Dermis microvascular lymphatic vessel endothelial cell (primary cell): ENCODE measurements at regions not wholly inside any gene's neighbourhood (a gene's known extent, or its start where the extent isn't known, plus 50 kb on each side); places are given as distances from the start of the nearest gene placed in this dataset.
"Not testable (repeated sequence)": the region's sequence is repeated elsewhere in the genome, so short reads cannot be mapped to it uniquely, and the experiment has no call there.

Experiments used
- DNase-seq, 2 donors: peaks; one replicate each; pipeline versions ENCODE4 v3.0.0 to v3.0.0-alpha.2; 2010; ENCODE audit warnings: low read depth in 2 of 2

GRCh38 chr5:67941614-67942401, 273.7 kb upstream of the PIK3R1 start:
- no peak for DNase-seq

DNA sequence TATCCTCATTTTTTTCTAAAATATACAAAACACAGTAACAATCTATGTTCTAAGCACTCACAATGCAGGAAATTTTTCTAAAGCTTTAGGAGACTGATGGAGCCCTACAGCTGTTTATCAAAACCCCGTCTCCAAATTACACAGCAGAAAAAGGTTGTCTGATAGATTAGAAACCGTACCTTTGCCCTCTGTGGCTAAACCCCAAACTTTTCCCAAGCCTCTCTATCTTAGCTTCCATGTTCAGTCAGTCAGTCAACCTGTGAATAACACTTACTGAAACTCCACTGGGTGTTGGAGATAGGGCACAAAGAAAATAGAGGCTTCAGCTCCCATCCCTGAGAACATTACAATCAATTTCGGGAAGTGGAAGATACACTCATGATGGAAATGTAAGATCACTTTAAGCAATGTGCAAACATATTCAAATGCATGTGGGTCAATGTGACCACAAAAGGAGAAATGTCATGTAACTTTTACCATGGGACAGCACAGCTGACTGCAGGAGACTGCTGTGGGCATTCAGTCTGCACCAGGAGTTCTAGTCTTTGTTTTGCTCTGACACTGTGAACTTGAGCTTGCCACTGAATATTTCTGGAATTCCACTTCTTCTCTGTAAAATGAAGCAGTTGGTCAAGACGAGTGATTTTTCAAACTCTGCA, 279.5 kb upstream of the PIK3R1 start:
- DNase-seq, result no peak

DNA sequence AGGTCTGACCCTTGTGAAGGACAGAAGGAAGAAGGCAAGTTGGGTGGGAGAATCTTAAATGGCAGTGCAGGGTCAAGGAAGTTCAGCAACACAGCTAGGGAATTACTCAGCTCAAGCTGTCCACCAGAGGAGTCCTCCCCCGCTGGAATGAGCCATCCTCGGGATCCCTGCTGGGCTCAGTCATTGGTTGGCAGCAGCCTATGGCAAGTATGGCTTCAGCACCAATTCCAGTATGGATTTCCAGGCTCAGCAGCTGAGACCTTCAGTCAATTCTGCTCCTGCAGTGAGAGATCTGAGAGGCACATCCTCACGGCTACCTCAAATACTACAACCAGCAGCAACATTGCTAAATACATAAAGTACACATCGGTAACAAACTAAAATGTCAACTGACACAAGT, 280.6 kb upstream of the PIK3R1 start:
- no peak for DNase-seq

GRCh38 chr5:67925511-67925910, 290.0 kb upstream of the PIK3R1 start:
- DNase-seq, result no peak

- no peak for DNase-seq
Measured at GRCh38 chr5:67921004-67921601, 294.5 kb upstream of the PIK3R1 start.

DNA sequence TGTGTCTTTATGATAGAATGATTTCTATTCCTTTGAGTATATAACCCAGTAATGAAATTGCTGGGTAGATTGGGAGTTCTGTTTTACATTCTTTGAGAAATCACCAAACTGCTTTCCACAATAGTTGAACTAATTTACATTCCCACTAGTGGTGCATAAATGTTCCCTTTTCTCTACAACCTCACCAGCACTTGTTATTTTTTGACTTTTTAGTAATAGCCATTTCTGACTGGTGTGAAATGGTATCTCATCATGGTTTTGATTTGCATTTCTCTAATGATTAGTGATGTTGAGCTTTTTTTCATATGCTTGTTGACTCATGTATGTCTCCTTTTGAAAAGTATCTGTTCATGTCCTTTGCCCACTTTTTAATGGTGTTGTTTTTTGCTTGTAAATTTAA, 296.0 kb upstream of the PIK3R1 start:
- DNase-seq, result not testable (repeated sequence)

GRCh38 chr5:67917561-67917960, 298.0 kb upstream of the PIK3R1 start:
- no peak for DNase-seq

- peak; percentile 48 to 51 for DNase-seq
Measured at GRCh38 chr5:67910546-67910945, 305.0 kb upstream of the PIK3R1 start.

DNA sequence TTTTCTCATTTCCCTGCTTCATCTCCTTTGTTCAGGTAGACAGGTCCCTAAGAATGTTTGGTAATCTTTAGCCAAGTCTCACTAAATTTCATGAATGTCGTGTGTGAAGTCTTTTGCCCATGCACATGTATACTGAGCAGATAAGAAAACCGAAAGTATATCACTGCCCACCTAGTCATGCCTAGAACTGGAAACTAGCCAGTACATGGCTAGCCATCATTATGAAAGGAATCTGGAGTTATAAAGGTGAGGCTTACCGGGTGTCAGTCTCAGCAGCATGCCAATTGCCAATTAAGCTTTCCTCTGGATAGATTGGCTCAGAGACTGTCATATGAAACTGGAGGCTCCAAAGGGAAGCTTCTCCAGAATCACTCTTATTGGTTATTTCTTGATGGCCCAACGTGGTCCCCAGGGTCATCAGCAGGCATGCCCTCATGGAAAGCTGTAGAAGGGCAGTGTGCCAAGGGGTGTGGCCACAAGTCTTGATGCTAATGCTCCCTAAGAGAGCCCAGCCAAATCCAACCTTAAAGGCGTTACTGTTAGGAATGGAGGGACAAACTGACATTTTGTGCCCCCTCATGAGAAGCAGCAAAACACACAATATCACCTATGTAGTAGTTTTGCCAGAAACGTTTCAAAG, 307.3 kb upstream of the PIK3R1 start:
- DNase-seq, result no peak

GRCh38 chr5:67904366-67904765, 311.2 kb upstream of the PIK3R1 start:
- no peak for DNase-seq

GRCh38 chr5:67903656-67904055, 311.9 kb upstream of the PIK3R1 start:
- no peak for DNase-seq

DNA sequence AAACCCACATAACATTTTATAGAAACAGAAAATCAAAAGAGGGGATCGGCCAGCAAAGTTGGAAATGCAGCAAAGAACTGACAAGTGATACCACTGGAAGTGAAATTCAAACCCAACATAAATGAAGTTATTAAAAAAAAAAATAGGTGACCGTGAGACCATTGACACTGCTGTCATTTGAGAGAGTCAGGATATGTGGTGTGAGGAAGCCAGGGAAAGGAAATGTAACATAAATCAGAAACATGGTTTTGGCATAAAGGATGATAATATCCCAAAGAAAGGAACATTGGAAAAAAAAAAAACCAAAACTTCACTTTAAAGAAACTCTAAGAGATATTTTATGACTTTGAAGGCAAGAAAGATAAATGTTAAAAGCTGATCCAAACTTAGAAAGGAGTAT, 312.4 kb upstream of the PIK3R1 start:
- DNase-seq, result no peak

DNA sequence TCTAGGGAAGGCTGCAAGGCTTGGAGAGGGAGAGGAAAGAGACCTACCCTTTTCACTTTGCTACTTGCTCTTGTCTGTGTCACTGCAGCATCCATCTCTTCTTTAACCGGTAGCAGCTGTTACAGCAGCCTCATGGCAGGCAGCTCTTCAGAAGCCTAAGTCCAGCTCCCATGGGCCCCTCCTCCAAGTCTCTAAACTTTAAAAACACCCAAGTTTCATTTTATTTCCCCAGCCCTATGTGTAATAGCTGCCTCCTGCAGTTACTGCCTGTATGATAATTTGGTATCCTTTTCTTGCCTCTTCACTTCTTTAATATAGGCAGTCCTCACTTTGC, 313.1 kb upstream of the PIK3R1 start:
- no peak for DNase-seq

DNA sequence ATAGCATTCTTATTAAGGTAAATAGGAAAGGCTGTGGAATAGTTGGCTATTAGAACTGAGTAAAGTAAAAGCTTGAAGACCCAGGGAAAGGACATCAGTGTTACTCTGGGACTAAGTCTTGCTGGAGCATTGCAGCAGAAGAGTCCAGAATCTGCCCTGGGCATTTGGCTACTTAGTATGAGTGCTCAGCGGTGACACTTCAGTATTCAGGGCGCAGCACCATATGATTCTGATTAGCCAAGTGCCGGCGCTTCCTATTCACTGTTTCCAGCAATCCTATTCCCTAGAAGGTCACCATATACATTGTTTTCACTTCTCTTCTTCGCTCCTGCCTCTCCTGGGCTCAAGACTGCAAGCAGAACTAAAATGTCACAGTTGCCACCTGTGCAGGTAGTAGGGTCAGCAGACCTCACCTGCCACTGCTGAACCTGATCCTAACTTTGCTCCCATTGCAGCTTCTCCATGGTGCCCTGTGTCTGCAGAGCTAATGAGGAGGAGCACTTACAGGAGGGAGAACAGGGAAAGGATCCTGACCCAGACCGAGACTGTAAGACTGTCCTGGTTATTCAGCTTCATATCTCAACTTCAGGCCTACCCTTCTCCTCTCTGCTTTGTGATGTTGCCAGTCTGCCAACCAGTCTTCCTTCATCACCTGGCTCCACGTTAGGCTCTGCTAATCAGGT, 313.6 kb upstream of the PIK3R1 start:
- DNase-seq, result no peak

DNA sequence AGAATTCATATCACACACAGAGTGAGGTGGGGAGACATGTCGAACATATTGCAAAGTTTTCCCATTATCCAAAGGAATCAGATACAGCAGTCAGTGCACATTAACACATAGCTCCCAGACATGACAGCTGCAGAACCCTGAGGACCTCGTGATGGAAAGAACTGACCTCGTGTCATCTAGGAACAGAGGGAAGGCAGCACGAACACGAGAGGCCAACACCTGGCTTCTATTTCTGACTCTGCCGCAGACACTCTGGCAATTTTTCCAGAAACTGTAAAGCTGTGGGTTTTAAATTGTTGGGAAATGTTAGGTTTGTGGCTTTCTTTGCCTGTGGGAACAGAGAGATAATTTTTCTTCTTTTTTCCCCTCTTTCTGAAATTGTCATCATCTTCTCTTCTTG, 315.0 kb upstream of the PIK3R1 start:
- DNase-seq, result no peak

GRCh38 chr5:67897980-67898379, 317.6 kb upstream of the PIK3R1 start:
- DNase-seq, result no peak

DNA sequence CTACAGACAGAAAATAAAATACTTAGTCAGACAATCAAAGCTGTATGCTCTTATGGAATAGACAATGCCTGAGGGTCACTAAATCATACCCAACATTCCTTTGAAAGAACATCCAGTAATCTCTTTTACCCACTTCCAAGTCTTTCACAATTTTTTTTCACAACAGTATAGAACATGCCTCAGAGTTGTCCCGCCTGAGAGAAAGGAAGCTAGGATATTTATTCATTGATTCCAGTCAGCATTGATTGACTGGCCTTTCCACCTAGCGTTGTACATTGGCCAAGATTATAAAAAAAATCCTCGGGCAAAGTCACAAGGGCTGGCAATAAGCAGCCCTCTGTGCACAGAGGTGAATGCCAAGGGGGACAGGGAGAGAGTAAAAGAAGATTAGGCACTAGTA, 318.1 kb upstream of the PIK3R1 start:
- DNase-seq, result no peak

GRCh38 chr5:67896930-67897313, 318.6 kb upstream of the PIK3R1 start:
- no peak for DNase-seq

GRCh38 chr5:67896311-67896929, 319.1 kb upstream of the PIK3R1 start:
- no peak for DNase-seq

GRCh38 chr5:67889870-67890269, 325.7 kb upstream of the PIK3R1 start:
- not testable (repeated sequence) for DNase-seq

DNA sequence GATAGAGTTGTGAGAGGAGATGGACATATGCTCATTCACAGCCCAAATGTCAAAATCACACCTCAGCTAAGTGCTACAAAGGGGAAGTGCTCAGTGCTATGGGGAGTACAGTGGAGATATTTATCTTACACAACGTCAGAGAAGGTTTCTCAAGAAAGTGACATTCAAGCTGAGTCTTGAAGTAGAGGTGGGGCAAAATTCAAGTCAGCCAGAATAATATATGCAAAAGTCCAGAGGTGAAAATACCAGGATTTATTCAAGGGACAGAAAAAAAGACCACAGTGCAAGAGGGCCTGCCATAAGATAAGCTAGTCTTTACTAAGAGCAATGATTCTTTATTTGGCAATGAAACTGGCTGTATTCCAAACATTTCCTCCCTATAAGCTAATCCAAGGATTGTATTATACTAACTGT, 327.8 kb upstream of the PIK3R1 start:
- no peak for DNase-seq

DNA sequence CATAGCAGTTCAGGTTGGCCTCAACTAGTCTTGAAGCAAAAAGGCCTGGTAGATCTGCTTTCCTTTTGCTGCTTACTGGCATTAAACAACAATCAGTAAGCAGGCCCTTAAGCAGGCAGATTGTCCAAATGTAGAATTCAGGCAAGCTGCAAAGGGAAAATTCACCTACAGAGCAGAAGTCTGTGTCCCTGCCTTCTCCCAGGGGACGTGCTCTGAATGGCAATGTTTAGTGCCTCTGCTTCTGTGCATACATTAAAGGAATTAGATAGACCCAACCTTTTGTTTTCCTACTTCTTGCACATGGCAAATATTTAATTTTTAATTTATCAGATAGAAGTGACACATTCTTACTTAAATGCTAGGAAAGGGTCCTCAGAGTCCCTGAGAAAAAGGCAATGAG, 328.8 kb upstream of the PIK3R1 start:
- no peak for DNase-seq
